HCT116 (cell line): ENCODE measurements at regions not wholly inside any gene's neighbourhood (a gene's known extent, or its start where the extent isn't known, plus 50 kb on each side); places are given as distances from the start of the nearest gene placed in this dataset.

ENCODE experiments used
- ATAC-seq: fragments of 200-7000 bp; cut with Tn5 transposase; 2 replicates; pipeline ENCODE4 v1.9.1; 2020; ENCODE audit warnings: mild to moderate bottlenecking, moderate library complexity
- BruUV-seq: library from RNA; stranded (reverse); fragments of 400-500 nt; replicated peaks from 2 replicates; lab custom pipeline; 2021; lab: Mats Ljungman, UMichigan
- CTCF ChIA-PET: fragments of 300-600 bp; sonication (Branson Sonifier 250); formaldehyde crosslinking; loops from one replicate; lab custom pipeline; 2021; ENCODE audit warnings: antibody characterized with exemption; lab: Charles Lee
- POLR2A ChIA-PET: fragments of 300-600, 350-600 bp; sonication (Branson Sonifier 250); formaldehyde crosslinking; loops from one replicate; lab custom pipeline; 2021; ENCODE audit warnings: antibody characterized with exemption; lab: Charles Lee
- RAD21 ChIA-PET, 2 experiments: fragments of 300-600 bp; sonication (Branson Sonifier 250); formaldehyde crosslinking; loops; one replicate each; lab custom pipeline; 2023; ENCODE audit warnings: low total read pairs in 2 of 2; ENCODE audit not compliant: uncharacterized antibody in 2 of 2, unreplicated experiment in 2 of 2, low non-redundant PET in 1 of 2; lab: Charles Lee
- DNase-seq: peaks from one replicate; pipeline ENCODE4 v3.0.0-alpha.2; 2010; ENCODE audit warnings: low read depth, low spot score
- H2AFZ ChIP-seq: fragments of 200-600 bp; shearing (Covaris generic), sonication (generic); 2 replicates; pipeline ENCODE4 v1.6.1; 2017; ENCODE audit warnings: low read depth, mixed run types, mixed read lengths, antibody characterized with exemption, low read length; ENCODE audit not compliant: poor library complexity, severe bottlenecking
- H3K27ac ChIP-seq: 2 replicates; pipeline ENCODE4 v1.5.1; 2012; ENCODE audit warnings: low read depth, low read length
- H3K27me3 ChIP-seq: fragments of 200-600 bp; sonication (generic); 2 replicates; pipeline ENCODE4 v1.6.1; 2016; ENCODE audit warnings: mixed run types, low read length, mixed read lengths; ENCODE audit not compliant: insufficient read depth
- H3K36me3 ChIP-seq, 2 experiments: fragments of 200-500 bp in 1 of 2; fragments of 200-600 bp in 1 of 2; sonication (Bioruptor generic) in 1 of 2; sonication (generic) in 1 of 2; 2 replicates each; pipeline versions ENCODE4 v1.5.1 to v1.6.1; 2014 to 2016; ENCODE audit warnings: low read length in 2 of 2, inconsistent platforms in 1 of 2, mixed read lengths in 1 of 2, mixed run types in 1 of 2; ENCODE audit not compliant: insufficient read depth in 2 of 2, control insufficient read depth in 1 of 2
- H3K4me1 ChIP-seq, 2 experiments: fragments of 200-600 bp in 1 of 2; sonication (generic) in 1 of 2; 2 replicates each; pipeline versions ENCODE4 v1.5.1 to v1.6.1; 2012 to 2017; ENCODE audit warnings: low read length in 2 of 2, inconsistent platforms in 1 of 2, mild to moderate bottlenecking in 1 of 2, mixed read lengths in 1 of 2, mixed run types in 1 of 2, moderate library complexity in 1 of 2; ENCODE audit not compliant: insufficient read depth in 2 of 2, control insufficient read depth in 1 of 2
- H3K4me2 ChIP-seq: fragments of 200-600 bp; sonication (generic); 2 replicates; pipeline ENCODE4 v1.6.1; 2017; ENCODE audit warnings: mixed run types, low read length, mixed read lengths
- H3K4me3 ChIP-seq, 2 experiments: fragments of 200-600 bp in 1 of 2; sonication (generic) in 1 of 2; replicated peaks in 1 of 2; 2 replicates each; pipeline ENCODE4 v1.5.1; 2011 to 2016; ENCODE audit warnings: low read length in 2 of 2, control low read depth in 1 of 2, low read depth in 1 of 2, mild to moderate bottlenecking in 1 of 2, mixed read lengths in 1 of 2, mixed run types in 1 of 2
- H3K79me2 ChIP-seq: fragments of 200-600 bp; sonication (generic); 2 replicates; pipeline ENCODE4 v1.6.1; 2017; ENCODE audit warnings: mild to moderate bottlenecking, mixed run types, low read length, moderate library complexity, mixed read lengths; ENCODE audit not compliant: insufficient read depth
- H3K9ac ChIP-seq: fragments of 200-600 bp; sonication (generic); 2 replicates; pipeline ENCODE4 v1.6.1; 2016; ENCODE audit warnings: low read length, mixed read lengths
- H3K9me2 ChIP-seq: fragments of 200-600 bp; sonication (generic), shearing (Covaris generic); 2 replicates; pipeline ENCODE4 v1.6.1; 2017; ENCODE audit warnings: mixed run types, mild to moderate bottlenecking, moderate library complexity; ENCODE audit not compliant: insufficient read depth
- H3K9me3 ChIP-seq, 2 experiments: fragments of 200-500 bp in 1 of 2; fragments of 200-600 bp in 1 of 2; sonication (Bioruptor generic) in 1 of 2; sonication (generic) in 1 of 2; 2 replicates each; pipeline ENCODE4 v1.6.1; 2014 to 2017; ENCODE audit warnings: low read length in 2 of 2, mixed read lengths in 2 of 2, inconsistent platforms in 1 of 2, low read depth in 1 of 2, mild to moderate bottlenecking in 1 of 2, mixed run types in 1 of 2, moderate library complexity in 1 of 2; ENCODE audit not compliant: control insufficient read depth in 1 of 2, insufficient read depth in 1 of 2
- H4K20me1 ChIP-seq: fragments of 200-600 bp; sonication (generic), shearing (Covaris generic); 2 replicates; pipeline ENCODE4 v1.6.1; 2017; ENCODE audit warnings: mixed run types, mild to moderate bottlenecking, moderate library complexity; ENCODE audit not compliant: insufficient read depth
- CEBPB ChIP-seq: IDR thresholded peaks from 2 replicates; pipeline ENCODE4 v1.6.1; 2012; ENCODE audit warnings: low read depth
- CTCF ChIP-seq, 3 experiments: fragments of 200-600 bp in 1 of 3; sonication (generic) in 1 of 3; IDR thresholded peaks in 2 of 3; conservative IDR thresholded peaks in 1 of 3; 2 replicates each; pipeline ENCODE4 v1.5.1; 2012 to 2017; ENCODE audit warnings: low read depth in 2 of 3, low read length in 2 of 3, antibody characterized with exemption in 1 of 3, borderline replicate concordance in 1 of 3, control low read depth in 1 of 3, mild to moderate bottlenecking in 1 of 3, mixed read lengths in 1 of 3, mixed run types in 1 of 3, moderate library complexity in 1 of 3; ENCODE audit not compliant: insufficient read depth in 1 of 3
- JUND ChIP-seq: IDR thresholded peaks from 2 replicates; pipeline ENCODE4 v1.6.1; 2012
- MAX ChIP-seq: IDR thresholded peaks from 2 replicates; pipeline ENCODE4 v1.6.1; 2012
- POLR2AphosphoS5 ChIP-seq: IDR thresholded peaks from 2 replicates; pipeline ENCODE4 v1.6.1; 2011; ENCODE audit warnings: mild to moderate bottlenecking, low read depth, low read length, moderate library complexity
- RAD21 ChIP-seq: IDR thresholded peaks from 2 replicates; pipeline ENCODE4 v1.6.1; 2012; ENCODE audit warnings: low read depth, mild to moderate bottlenecking
- SRF ChIP-seq: IDR thresholded peaks from 2 replicates; pipeline ENCODE4 v1.6.1; 2012; ENCODE audit warnings: low read depth
- ZNF274 ChIP-seq: fragments of 200-500 bp; sonication (Bioruptor generic); IDR thresholded peaks from 2 replicates; pipeline ENCODE4 v1.6.1; 2014; ENCODE audit warnings: mild to moderate bottlenecking, low read depth, low read length, inconsistent platforms
- intact Hi-C: fragments of 100-400 bp; cut with micrococcal nuclease; formaldehyde crosslinking; loops from 2 replicates; pipeline ENCODE4 v1.10.0; 2022
- TF ChIP-seq, protein P1 (sequence below): IDR thresholded peaks from 2 replicates; pipeline ENCODE4 v1.6.1; 2011; ENCODE audit warnings: mild to moderate bottlenecking, low read length, moderate library complexity; ENCODE audit not compliant: insufficient replicate concordance; ENCODE audit errors: extremely low read depth

DNA sequence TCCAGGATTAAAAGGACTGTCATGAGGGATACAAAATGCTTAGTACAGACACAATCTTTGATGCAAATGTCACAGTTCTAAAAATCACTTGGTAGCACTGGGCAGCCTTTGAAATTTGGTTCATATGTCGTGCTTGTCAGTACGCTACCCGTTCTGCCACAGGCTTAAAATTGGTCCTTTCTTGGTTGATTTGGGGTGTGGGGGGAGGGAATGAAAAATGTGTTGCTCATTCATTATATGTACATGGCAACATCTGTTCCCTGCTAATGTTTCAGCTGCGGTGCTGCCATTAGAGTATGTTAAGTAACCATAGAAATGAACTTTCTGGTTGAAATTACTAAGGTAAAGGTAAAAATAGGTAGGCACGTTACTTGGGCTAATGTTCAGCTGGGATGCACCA, 155.4 kb upstream of the ARHGAP5 start:
- ATAC-seq (no peak), DNase-seq (no peak)
- RAD21 ChIA-PET = no interaction called here
- H3K4me2 ChIP-seq = no peak overlapping the region
- POLR2A ChIA-PET = no interaction called here
- H3K79me2 ChIP-seq = no peaks in the 10 kb centered on the region
- no peak overlapping the region for H3K9ac ChIP-seq
- peaks cover 0 to under 1% of the 10 kb centered on the region in 2 experiments; a peak in 1 of 4 replicates for H3K4me1 ChIP-seq
- H3K4me3 ChIP-seq = no peak overlapping the region
- H3K27ac ChIP-seq = no peak overlapping the region
- no TSS peak for BruUV-seq
- no peak overlapping the region for H2AFZ ChIP-seq
- TF ChIP-seq JUND = no peak
- TF ChIP-seq POLR2AphosphoS5 = no peak
- TF ChIP-seq CEBPB = no peak
- TF ChIP-seq SRF = no peak
- TF ChIP-seq, protein P1, sequence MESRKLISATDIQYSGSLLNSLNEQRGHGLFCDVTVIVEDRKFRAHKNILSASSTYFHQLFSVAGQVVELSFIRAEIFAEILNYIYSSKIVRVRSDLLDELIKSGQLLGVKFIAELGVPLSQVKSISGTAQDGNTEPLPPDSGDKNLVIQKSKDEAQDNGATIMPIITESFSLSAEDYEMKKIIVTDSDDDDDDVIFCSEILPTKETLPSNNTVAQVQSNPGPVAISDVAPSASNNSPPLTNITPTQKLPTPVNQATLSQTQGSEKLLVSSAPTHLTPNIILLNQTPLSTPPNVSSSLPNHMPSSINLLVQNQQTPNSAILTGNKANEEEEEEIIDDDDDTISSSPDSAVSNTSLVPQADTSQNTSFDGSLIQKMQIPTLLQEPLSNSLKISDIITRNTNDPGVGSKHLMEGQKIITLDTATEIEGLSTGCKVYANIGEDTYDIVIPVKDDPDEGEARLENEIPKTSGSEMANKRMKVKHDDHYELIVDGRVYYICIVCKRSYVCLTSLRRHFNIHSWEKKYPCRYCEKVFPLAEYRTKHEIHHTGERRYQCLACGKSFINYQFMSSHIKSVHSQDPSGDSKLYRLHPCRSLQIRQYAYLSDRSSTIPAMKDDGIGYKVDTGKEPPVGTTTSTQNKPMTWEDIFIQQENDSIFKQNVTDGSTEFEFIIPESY = no peak
- no peak for TF ChIP-seq MAX
- no peak for TF ChIP-seq RAD21
- no peak for TF ChIP-seq ZNF274
- no peak for TF ChIP-seq CTCF (IDR thresholded peaks at IDR 0.05 in 2 of 3, conservative IDR thresholded peaks at IDR 0.05 in 1 of 3; ENCODE audit: borderline replicate concordance in 1 of 3, insufficient read depth in 1 of 3, low read depth in 2 of 3, low read length in 2 of 3)
- H3K9me3 ChIP-seq = no peaks in the 10 kb centered on the region
- H3K9me2 ChIP-seq = no peaks in the 10 kb centered on the region
- no peaks in the 10 kb centered on the region for H3K27me3 ChIP-seq
- no peaks in the 10 kb centered on the region for H4K20me1 ChIP-seq
- CTCF ChIA-PET = interaction anchor here (1.3 kb wide), 1 partner anchor 331 kb away, joined by 4 read pairs; no protein-coding TSS in a partner anchor
- H3K36me3 ChIP-seq = no peaks in the 10 kb centered on the region
- intact Hi-C loops = loop anchor here (10.0 kb wide), 1 partner anchor 407 kb away; no protein-coding TSS in a partner anchor
